ENCODE measurements at regions not wholly inside any gene's neighbourhood (a gene's known extent, or its start where the extent isn't known, plus 50 kb on each side); places are given as distances from the start of the nearest gene placed in this dataset.

- intact Hi-C loops (cut with micrococcal nuclease) = no loop called here
- ChIA-PET POLR2A (interaction anchor here (1.5 kb wide), 1 partner anchor 19 kb away, joined by 4 read pairs; no protein-coding TSS in a partner anchor), CTCF (ENCODE audit: low intra/inter-chr PET ratio) (no interaction called here)
- Histone ChIP-seq H3K4me3 (no peak overlapping the region), H3K27me3 (ENCODE audit: control insufficient read depth in 2 of 2, insufficient read depth in 2 of 2, low read length in 2 of 2) (peaks cover 8 to 11% of the 10 kb centered on the region in 2 experiments; a peak in 3 of 5 replicates), H3K9me3 (replicated peaks; ENCODE audit: control insufficient read depth, insufficient read depth, low read depth, low read length) (no peaks in the 10 kb centered on the region), H3K9me1 (ENCODE audit: control insufficient read depth, insufficient read depth, low read length) (no peaks in the 10 kb centered on the region), H3K4me2 (ENCODE audit: insufficient read depth, low read length) (no peak overlapping the region), H3K27ac (ENCODE audit: extremely low read depth, low read depth, low read length) (no peak overlapping the region), H3K4me1 (replicated peaks in 1 of 2; ENCODE audit: control insufficient read depth in 2 of 2, insufficient read depth in 2 of 2, low read length in 2 of 2) (no peaks in the 10 kb centered on the region), H3K36me3 (ENCODE audit: control insufficient read depth, insufficient read depth, low read length) (no peaks in the 10 kb centered on the region), H3K9ac (ENCODE audit: insufficient read depth in 1 of 2, low read depth in 2 of 2, low read length in 2 of 2) (no peak overlapping the region), H2AFZ (ENCODE audit: low read depth, low read length) (no peak overlapping the region), H3K79me2 (ENCODE audit: control insufficient read depth, insufficient read depth, low read length) (no peaks in the 10 kb centered on the region), H4K20me1 (replicated peaks; ENCODE audit: control insufficient read depth, insufficient read depth, low read length) (no peaks in the 10 kb centered on the region; the same call in 1 of the 2 replicates)
- no peak for ATAC-seq
- FAIRE-seq = no peak
- DNase-seq (ENCODE audit: extremely low read depth in 1 of 4, low spot score in 3 of 4) = no peak
- in situ Hi-C loops (cut with MboI) = no loop called here
- no TSS peak for BruUV-seq (replicated peaks)
- WGBS (ENCODE audit: insufficient coverage, low coverage, missing lambda C conversion rate) = 0% methylated on average over 3 of the region's 3 CpGs
- no peak for TF ChIP-seq DMBX1 (CRISPR knock-in tag; IDR thresholded peaks at IDR 0.05; ENCODE audit: borderline replicate concordance)
- no peak for TF ChIP-seq GABPB1 (CRISPR knock-in tag; IDR thresholded peaks at IDR 0.05)
- no peak for TF ChIP-seq ZBED1 (IDR thresholded peaks at IDR 0.05)
- TF ChIP-seq ZNF764 (CRISPR knock-in tag; IDR thresholded peaks at IDR 0.05; ENCODE audit: low read depth) = no peak
Measured at GRCh38 chr10:4456279-4456678, 369.7 kb upstream of the AKR1E2 start.

GRCh38 chr10:4453950-4454349 lies 372.1 kb upstream of the AKR1E2 start:
- H3K79me2 ChIP-seq (ENCODE audit: control insufficient read depth, insufficient read depth, low read length) = no peaks in the 10 kb centered on the region
- ATAC-seq (no peak), FAIRE-seq (no peak), DNase-seq (ENCODE audit: extremely low read depth in 1 of 4, low spot score in 3 of 4) (no peak)
- no peaks in the 10 kb centered on the region for H3K36me3 ChIP-seq (ENCODE audit: control insufficient read depth, insufficient read depth, low read length)
- H3K27me3 ChIP-seq (ENCODE audit: control insufficient read depth in 2 of 2, insufficient read depth in 2 of 2, low read length in 2 of 2) = peaks cover 8 to 11% of the 10 kb centered on the region in 2 experiments; a peak in 3 of 5 replicates
- in situ Hi-C loops (cut with MboI) = no loop called here
- H3K27ac ChIP-seq (ENCODE audit: extremely low read depth, low read depth, low read length) = no peak overlapping the region
- no peak overlapping the region for H3K9ac ChIP-seq (ENCODE audit: insufficient read depth in 1 of 2, low read depth in 2 of 2, low read length in 2 of 2)
- H3K4me1 ChIP-seq (replicated peaks in 1 of 2; ENCODE audit: control insufficient read depth in 2 of 2, insufficient read depth in 2 of 2, low read length in 2 of 2) = no peaks in the 10 kb centered on the region
- no peak overlapping the region for H3K4me2 ChIP-seq (ENCODE audit: insufficient read depth, low read length)
- no peak overlapping the region for H2AFZ ChIP-seq (ENCODE audit: low read depth, low read length)
- ChIA-PET CTCF (ENCODE audit: low intra/inter-chr PET ratio) (no interaction called here), POLR2A (no interaction called here)
- H3K9me1 ChIP-seq (ENCODE audit: control insufficient read depth, insufficient read depth, low read length) = no peaks in the 10 kb centered on the region
- H4K20me1 ChIP-seq (replicated peaks; ENCODE audit: control insufficient read depth, insufficient read depth, low read length) = no peaks in the 10 kb centered on the region; the same call in 1 of the 2 replicates
- BruUV-seq (replicated peaks) = no TSS peak
- H3K9me3 ChIP-seq (replicated peaks; ENCODE audit: control insufficient read depth, insufficient read depth, low read depth, low read length) = no peaks in the 10 kb centered on the region
- no peak overlapping the region for H3K4me3 ChIP-seq
- 1% methylated on average over 5 of the region's 5 CpGs for WGBS (ENCODE audit: insufficient coverage, low coverage, missing lambda C conversion rate)
- intact Hi-C loops (cut with micrococcal nuclease) = no loop called here
- no peak for TF ChIP-seq RNF219 (CRISPR knock-in tag; IDR thresholded peaks at IDR 0.05)
- TF ChIP-seq KLF6 (CRISPR knock-in tag; IDR thresholded peaks at IDR 0.05; ENCODE audit: borderline replicate concordance) = no peak
- no peak for TF ChIP-seq ETS1 (conservative IDR thresholded peaks at IDR 0.05; ENCODE audit: control insufficient read depth, low read depth, low read length)
- TF ChIP-seq ZNF184 (CRISPR knock-in tag; IDR thresholded peaks at IDR 0.05) = no peak
- TF ChIP-seq ZNF639 (CRISPR knock-in tag; conservative IDR thresholded peaks at IDR 0.05 in 1 of 2, IDR thresholded peaks at IDR 0.05 in 1 of 2) = no peak
- TF ChIP-seq KLF16 (IDR thresholded peaks at IDR 0.05) = no peak
- no peak for TF ChIP-seq FOXJ2 (tag; IDR thresholded peaks at IDR 0.05)
- TF ChIP-seq COPS2 (conservative IDR thresholded peaks at IDR 0.05) = no peak

Measured in K562 (cell line).